ENCODE measurements at regions not wholly inside any gene's neighbourhood (a gene's known extent, or its start where the extent isn't known, plus 50 kb on each side); places are given as distances from the start of the nearest gene placed in this dataset.
"Not testable (repeated sequence)": the region's sequence is repeated elsewhere in the genome, so short reads cannot be mapped to it uniquely, and the experiment has no call there.

- DNase-seq (ENCODE audit: low read depth in 2 of 2, low spot score in 1 of 2): no peak
Measured at GRCh38 chr1:194369622-194370021, 1183.2 kb upstream of the B3GALT2 start.

GRCh38 chr1:194369060-194369459 lies 1182.6 kb upstream of the B3GALT2 start:
- DNase-seq (ENCODE audit: low read depth in 2 of 2, low spot score in 1 of 2): no peak

GRCh38 chr1:194367121-194367520 lies 1180.7 kb upstream of the B3GALT2 start:
- DNase-seq (ENCODE audit: low read depth in 2 of 2, low spot score in 1 of 2): no peak

- DNase-seq (ENCODE audit: low read depth in 2 of 2, low spot score in 1 of 2): no peak
Measured at GRCh38 chr1:194366705-194367104, 1180.3 kb upstream of the B3GALT2 start.

- no peak for DNase-seq (ENCODE audit: low read depth in 2 of 2, low spot score in 1 of 2)
Measured at GRCh38 chr1:194362327-194362726, 1175.9 kb upstream of the B3GALT2 start.

GRCh38 chr1:194361374-194362131 lies 1175.1 kb upstream of the B3GALT2 start:
- DNase-seq (ENCODE audit: low read depth in 2 of 2, low spot score in 1 of 2): no peak

GRCh38 chr1:194358208-194358581 lies 1171.8 kb upstream of the B3GALT2 start:
- DNase-seq (ENCODE audit: low read depth in 2 of 2, low spot score in 1 of 2): no peak

GRCh38 chr1:194357573-194358207 lies 1171.3 kb upstream of the B3GALT2 start:
- not testable (repeated sequence) for DNase-seq (ENCODE audit: low read depth in 2 of 2, low spot score in 1 of 2)

- no peak for DNase-seq (ENCODE audit: low read depth in 2 of 2, low spot score in 1 of 2)
Measured at GRCh38 chr1:194355488-194356106, 1169.2 kb upstream of the B3GALT2 start.

GRCh38 chr1:194353121-194353520 lies 1166.7 kb upstream of the B3GALT2 start:
- DNase-seq (ENCODE audit: low read depth in 2 of 2, low spot score in 1 of 2): no peak

- no peak for DNase-seq (ENCODE audit: low read depth in 2 of 2, low spot score in 1 of 2)
Measured at GRCh38 chr1:194347200-194347599, 1160.8 kb upstream of the B3GALT2 start.

- DNase-seq (ENCODE audit: low read depth in 2 of 2, low spot score in 1 of 2): no peak
Measured at GRCh38 chr1:194342484-194343262, 1156.3 kb upstream of the B3GALT2 start.

- DNase-seq (ENCODE audit: low read depth in 2 of 2, low spot score in 1 of 2): no peak
Measured at GRCh38 chr1:194341587-194341986, 1155.2 kb upstream of the B3GALT2 start.

GRCh38 chr1:194339471-194339870 lies 1153.1 kb upstream of the B3GALT2 start:
- no peak for DNase-seq (ENCODE audit: low read depth in 2 of 2, low spot score in 1 of 2)

- no peak for DNase-seq (ENCODE audit: low read depth in 2 of 2, low spot score in 1 of 2)
Measured at GRCh38 chr1:194338241-194338948, 1152.0 kb upstream of the B3GALT2 start.

- no peak for DNase-seq (ENCODE audit: low read depth in 2 of 2, low spot score in 1 of 2)
Measured at GRCh38 chr1:194333240-194333639, 1146.8 kb upstream of the B3GALT2 start.

GRCh38 chr1:194331758-194332157 lies 1145.3 kb upstream of the B3GALT2 start:
- DNase-seq (ENCODE audit: low read depth in 2 of 2, low spot score in 1 of 2): no peak

GRCh38 chr1:194322751-194323150 lies 1136.3 kb upstream of the B3GALT2 start:
- no peak for DNase-seq (ENCODE audit: low read depth in 2 of 2, low spot score in 1 of 2)

GRCh38 chr1:194318790-194319280 lies 1132.4 kb upstream of the B3GALT2 start:
- DNase-seq (ENCODE audit: low read depth in 2 of 2, low spot score in 1 of 2): no peak

GRCh38 chr1:194309697-194310096 lies 1123.3 kb upstream of the B3GALT2 start:
- no peak for DNase-seq (ENCODE audit: low read depth in 2 of 2, low spot score in 1 of 2)

GRCh38 chr1:194309269-194309668 lies 1122.9 kb upstream of the B3GALT2 start:
- DNase-seq (ENCODE audit: low read depth in 2 of 2, low spot score in 1 of 2): no peak
